Nephron progenitor cell (in vitro differentiated cells): ENCODE measurements at regions not wholly inside any gene's neighbourhood (a gene's known extent, or its start where the extent isn't known, plus 50 kb on each side); places are given as distances from the start of the nearest gene placed in this dataset.

ENCODE experiments used
- DNase-seq: peaks from one replicate; pipeline ENCODE4 v3.0.0; 2021
- H3K27ac Mint-ChIP-seq: 2 replicates; pipeline ENCODE4 v1.8.0; 2021; ENCODE audit warnings: mild to moderate bottlenecking, moderate library complexity, mixed read lengths
- H3K27me3 Mint-ChIP-seq: 2 replicates; pipeline ENCODE4 v1.8.0; 2021; ENCODE audit warnings: mild to moderate bottlenecking, low read depth, mixed read lengths; ENCODE audit not compliant: poor library complexity
- H3K36me3 Mint-ChIP-seq: 2 replicates; pipeline ENCODE4 v1.8.0; 2021; ENCODE audit warnings: low read depth, mixed read lengths
- H3K4me1 Mint-ChIP-seq: 2 replicates; pipeline ENCODE4 v1.8.0; 2021; ENCODE audit warnings: mixed read lengths
- H3K4me3 Mint-ChIP-seq: 2 replicates; pipeline ENCODE4 v1.8.0; 2021; ENCODE audit warnings: mild to moderate bottlenecking, moderate library complexity, mixed read lengths
- H3K9me3 Mint-ChIP-seq: 2 replicates; pipeline ENCODE4 v1.8.0; 2021; ENCODE audit warnings: mild to moderate bottlenecking, moderate library complexity, mixed read lengths
- CTCF ChIP-seq: fragments of 200-600 bp; sonication (generic); IDR thresholded peaks from 2 replicates; pipeline ENCODE4 v1.5.0; 2021; ENCODE audit warnings: antibody characterized with exemption

- peaks cover 5% of the 10 kb centered on the region for H3K4me1 Mint-ChIP-seq
- H3K27ac Mint-ChIP-seq: no peak overlapping the region
- TF ChIP-seq CTCF: no peak
- peaks cover 10% of the 10 kb centered on the region for H3K27me3 Mint-ChIP-seq
- no peak overlapping the region for H3K4me3 Mint-ChIP-seq
- H3K9me3 Mint-ChIP-seq: no peaks in the 10 kb centered on the region
- DNase-seq: no peak
- no peaks in the 10 kb centered on the region for H3K36me3 Mint-ChIP-seq
Observed at GRCh38 chr1:223462047-223462630, 68.9 kb downstream of the CCDC185 start.

DNA sequence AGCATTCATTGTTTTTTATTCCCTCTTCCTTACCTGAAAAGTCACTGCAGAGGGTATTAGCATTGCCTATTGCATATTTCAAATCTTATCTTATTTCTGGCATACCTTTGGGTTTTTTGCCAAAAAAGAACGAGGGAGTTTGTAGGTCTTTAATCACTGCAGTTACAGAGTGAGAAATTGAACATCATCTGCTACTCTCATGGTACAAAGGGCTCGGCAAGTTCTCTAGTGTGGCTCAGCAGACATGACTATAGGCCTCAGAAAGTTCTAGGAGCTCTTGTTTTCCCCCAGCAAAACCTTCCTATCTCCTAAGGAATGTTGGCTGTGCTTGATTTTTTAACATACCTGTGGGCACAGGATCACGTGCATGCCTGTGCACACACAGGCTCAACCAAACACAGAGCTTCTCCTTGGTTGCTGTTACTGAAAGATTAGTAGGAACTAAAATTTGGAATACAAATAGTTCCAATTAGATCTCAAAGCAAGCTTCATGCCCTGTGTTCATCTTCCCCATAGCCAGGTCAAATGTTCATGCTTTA lies 69.7 kb downstream of the CCDC185 start:
- Mint-ChIP-seq H3K4me3 (no peak overlapping the region), H3K27ac (no peak overlapping the region), H3K4me1 (peaks cover 5% of the 10 kb centered on the region), H3K36me3 (no peaks in the 10 kb centered on the region), H3K9me3 (no peaks in the 10 kb centered on the region), H3K27me3 (peaks cover 6% of the 10 kb centered on the region)
- TF ChIP-seq CTCF: no peak
- no peak for DNase-seq

GRCh38 chr1:223466151-223466550 lies 72.9 kb downstream of the CCDC185 start:
- Mint-ChIP-seq H3K36me3 (no peaks in the 10 kb centered on the region), H3K4me3 (no peak overlapping the region)

DNA sequence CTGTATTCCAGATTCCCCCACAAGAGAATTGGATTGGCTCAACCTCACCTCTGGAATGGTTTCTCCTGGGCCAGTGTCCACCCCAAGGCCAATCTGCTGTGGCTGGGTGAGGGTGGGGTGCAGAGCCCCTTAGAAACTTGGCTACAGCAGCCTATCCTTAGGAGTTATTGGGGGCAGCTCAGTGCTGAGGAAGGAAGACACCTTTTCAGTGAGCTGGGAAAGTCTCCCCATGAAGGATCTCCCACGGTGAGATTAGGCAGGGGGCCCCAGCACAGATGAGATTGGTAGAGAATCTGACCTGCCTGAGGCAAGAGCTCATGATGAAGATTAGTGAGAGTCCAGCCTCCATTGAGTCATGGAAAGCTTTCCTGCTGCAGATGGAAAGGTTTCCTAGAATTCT lies 78.4 kb downstream of the CCDC185 start:
- no peaks in the 10 kb centered on the region for H3K36me3 Mint-ChIP-seq
- H3K9me3 Mint-ChIP-seq: peaks cover 12% of the 10 kb centered on the region
- no peak for DNase-seq
- peaks cover 17% of the 10 kb centered on the region for H3K27me3 Mint-ChIP-seq
- no peak overlapping the region for H3K27ac Mint-ChIP-seq
- no peak overlapping the region for H3K4me3 Mint-ChIP-seq
- H3K4me1 Mint-ChIP-seq: peaks cover 18% of the 10 kb centered on the region
- no peak for TF ChIP-seq CTCF

More at GRCh38 chr1:223466151-223466550, 72.9 kb downstream of the CCDC185 start:
- H3K27me3 Mint-ChIP-seq: peaks cover 8% of the 10 kb centered on the region
- H3K27ac Mint-ChIP-seq: no peak overlapping the region
- DNase-seq: no peak
- H3K4me1 Mint-ChIP-seq: peaks cover 9% of the 10 kb centered on the region
- no peak for TF ChIP-seq CTCF
- peaks cover 2% of the 10 kb centered on the region for H3K9me3 Mint-ChIP-seq

DNA sequence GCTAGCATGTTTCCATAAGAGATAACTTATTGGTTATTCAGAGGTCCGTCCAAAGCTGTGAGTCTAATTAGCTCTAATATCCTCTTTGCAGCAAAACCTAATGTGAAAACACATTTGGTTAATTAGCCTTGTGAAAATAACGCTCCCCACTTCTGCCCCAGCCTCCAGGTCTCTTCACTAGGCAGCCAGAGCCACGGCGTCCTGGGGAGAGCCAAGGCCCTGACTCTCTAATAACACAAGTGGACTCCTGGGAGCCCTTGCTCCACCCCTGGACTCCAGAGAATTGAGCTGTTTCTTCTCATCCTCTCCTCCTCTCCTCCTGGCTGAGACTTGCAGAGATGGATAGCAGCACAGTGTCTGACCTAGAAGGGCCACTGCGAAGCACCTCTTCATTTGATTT lies 78.8 kb downstream of the CCDC185 start:
- H3K27ac Mint-ChIP-seq: no peak overlapping the region
- DNase-seq: no peak
- H3K36me3 Mint-ChIP-seq: no peaks in the 10 kb centered on the region
- H3K9me3 Mint-ChIP-seq: peaks cover 12% of the 10 kb centered on the region
- no peak for TF ChIP-seq CTCF
- H3K4me1 Mint-ChIP-seq: peaks cover 22% of the 10 kb centered on the region
- peaks cover 19% of the 10 kb centered on the region for H3K27me3 Mint-ChIP-seq
- no peak overlapping the region for H3K4me3 Mint-ChIP-seq
